Liver (tissue), 8 donors: ENCODE measurements at regions not wholly inside any gene's neighbourhood (a gene's known extent, or its start where the extent isn't known, plus 50 kb on each side); places are given as distances from the start of the nearest gene placed in this dataset.

Experiments used
- DNase-seq: peaks from one replicate; pipeline ENCODE4 v3.0.0-alpha.2; 2017; ENCODE audit warnings: low spot score
- H3K27ac ChIP-seq, 2 donors: one replicate each; pipeline ENCODE4 v1.7.0; 2013; ENCODE audit warnings: inconsistent platforms in 2 of 2, low read length in 2 of 2, control low read depth in 1 of 2, low read depth in 1 of 2, mild to moderate bottlenecking in 1 of 2
- H3K27me3 ChIP-seq, 4 donors: one replicate each; pipeline versions ENCODE4 v1.6.1 to v1.7.0; 2013; ENCODE audit warnings: low read length in 3 of 4, inconsistent platforms in 1 of 4, mild to moderate bottlenecking in 1 of 4, moderate library complexity in 1 of 4; ENCODE audit not compliant: control insufficient read depth in 4 of 4, insufficient read depth in 4 of 4
- H3K36me3 ChIP-seq, 4 donors: one replicate each; pipeline versions ENCODE4 v1.6.1 to v1.7.0; 2013; ENCODE audit warnings: low read length in 3 of 4, mild to moderate bottlenecking in 3 of 4, low read depth in 1 of 4, moderate library complexity in 1 of 4; ENCODE audit not compliant: control insufficient read depth in 4 of 4, insufficient read depth in 3 of 4
- H3K4me1 ChIP-seq, 4 donors: one replicate each; pipeline versions ENCODE4 v1.6.1 to v1.7.0; 2013; ENCODE audit warnings: low read length in 3 of 4, mild to moderate bottlenecking in 3 of 4, moderate library complexity in 1 of 4; ENCODE audit not compliant: control insufficient read depth in 4 of 4, insufficient read depth in 4 of 4
- H3K4me3 ChIP-seq, 3 donors: one replicate each; pipeline versions ENCODE4 v1.6.1 to v1.7.0; 2013; ENCODE audit warnings: low read length in 3 of 3, control low read depth in 1 of 3, low read depth in 1 of 3, mild to moderate bottlenecking in 1 of 3
- H3K9ac ChIP-seq, 2 donors: one replicate each; pipeline ENCODE4 v1.7.0; 2013; ENCODE audit warnings: low read length in 2 of 2, mild to moderate bottlenecking in 2 of 2, moderate library complexity in 2 of 2, control low read depth in 1 of 2, low read depth in 1 of 2
- H3K9me3 ChIP-seq, 4 donors: one replicate each; pipeline versions ENCODE4 v1.6.1 to v1.7.0; 2013; ENCODE audit warnings: low read length in 3 of 4; ENCODE audit not compliant: control insufficient read depth in 4 of 4
- ATF3 ChIP-seq: IDR thresholded peaks from 2 replicates; pipeline ENCODE4 v1.6.1; 2016; ENCODE audit warnings: antibody characterized with exemption
- CTCF ChIP-seq: fragments of 150-350 bp; IDR thresholded peaks from 2 replicates; pipeline ENCODE4 v1.5.1; 2017; ENCODE audit warnings: improper control_type of control experiment, low read depth, low read length; ENCODE audit not compliant: missing input control
- EGR1 ChIP-seq, 2 donors: IDR thresholded peaks; 2 replicates each; pipeline ENCODE4 v1.6.1; 2016 to 2018; ENCODE audit warnings: antibody characterized with exemption in 2 of 2, low read depth in 2 of 2
- FOXA1 ChIP-seq: IDR thresholded peaks from 2 replicates; pipeline ENCODE4 v1.6.1; 2016; ENCODE audit warnings: antibody characterized with exemption
- FOXA2 ChIP-seq: IDR thresholded peaks from 2 replicates; pipeline ENCODE4 v1.6.1; 2016; ENCODE audit warnings: antibody characterized with exemption
- GABPA ChIP-seq, 2 donors: IDR thresholded peaks in 1 of 2; conservative IDR thresholded peaks in 1 of 2; 2 replicates each; pipeline ENCODE4 v1.6.1; 2016; ENCODE audit warnings: antibody characterized with exemption in 2 of 2, mild to moderate bottlenecking in 1 of 2, moderate library complexity in 1 of 2
- HNF4A ChIP-seq, 2 donors: conservative IDR thresholded peaks; 2 replicates each; pipeline ENCODE4 v1.6.1; 2016; ENCODE audit warnings: antibody characterized with exemption in 2 of 2, mild to moderate bottlenecking in 2 of 2
- HNF4G ChIP-seq: IDR thresholded peaks from 2 replicates; pipeline ENCODE4 v1.6.1; 2016; ENCODE audit warnings: antibody characterized with exemption
- JUND ChIP-seq, 2 donors: IDR thresholded peaks; 2 replicates each; pipeline ENCODE4 v1.6.1; 2016; ENCODE audit warnings: antibody characterized with exemption in 2 of 2
- MAX ChIP-seq: IDR thresholded peaks from 2 replicates; pipeline ENCODE4 v1.6.1; 2016; ENCODE audit warnings: antibody characterized with exemption
- NR2F2 ChIP-seq: IDR thresholded peaks from 2 replicates; pipeline ENCODE4 v1.6.1; 2016; ENCODE audit warnings: antibody characterized with exemption
- RAD21 ChIP-seq, 2 donors: IDR thresholded peaks; 2 replicates each; pipeline ENCODE4 v1.6.1; 2016; ENCODE audit warnings: antibody characterized with exemption in 2 of 2, mild to moderate bottlenecking in 2 of 2
- REST ChIP-seq: IDR thresholded peaks from 2 replicates; pipeline ENCODE4 v1.6.1; 2016; ENCODE audit warnings: antibody characterized with exemption, mild to moderate bottlenecking
- RXRA ChIP-seq, 2 donors: IDR thresholded peaks; 2 replicates each; pipeline ENCODE4 v1.6.1; 2017 to 2018; ENCODE audit warnings: antibody characterized with exemption in 2 of 2, mild to moderate bottlenecking in 1 of 2
- SP1 ChIP-seq: IDR thresholded peaks from 2 replicates; pipeline ENCODE4 v1.6.1; 2018; ENCODE audit warnings: antibody characterized with exemption, mild to moderate bottlenecking
- TAF1 ChIP-seq: conservative IDR thresholded peaks from 2 replicates; pipeline ENCODE4 v1.6.1; 2016; ENCODE audit warnings: antibody characterized with exemption, mild to moderate bottlenecking
- YY1 ChIP-seq: IDR thresholded peaks from 2 replicates; pipeline ENCODE4 v1.6.1; 2016; ENCODE audit warnings: antibody characterized with exemption, mild to moderate bottlenecking
- ZBTB33 ChIP-seq: IDR thresholded peaks from 2 replicates; pipeline ENCODE4 v1.6.1; 2016; ENCODE audit warnings: antibody characterized with exemption
- WGBS: extraction: QIAGEN DNeasy Blood & Tissue Kit; methylation state at CpG from one replicate; pipeline ENCODE4 v1.1.7; 2013; 5-methylcytosine and 5-hydroxymethylcytosine counted together
- donor health status: healthy.
- donor health status: healthy.
- donor health status: healthy.
- donor health status: healthy.
- donor health status: healthy.

- H3K27me3 ChIP-seq, result peaks cover 0 to 4% (median 0%) of the 10 kb centered on the region in 4 donors
- no peak for TF ChIP-seq HNF4A (conservative IDR thresholded peaks at IDR 0.05)
- no peak for TF ChIP-seq MAX
- no peak for TF ChIP-seq TAF1
- TF ChIP-seq FOXA2, result no peak
- no peak for TF ChIP-seq ATF3
- no peak for TF ChIP-seq RXRA (IDR thresholded peaks at IDR 0.05)
- no peak for TF ChIP-seq SP1
- TF ChIP-seq RAD21 (IDR thresholded peaks at IDR 0.05), result no peak
- no peak for TF ChIP-seq CTCF
- TF ChIP-seq NR2F2, result no peak
- H3K27ac ChIP-seq, result no peak overlapping the region
- no peaks in the 10 kb centered on the region for H3K36me3 ChIP-seq
- H3K9ac ChIP-seq, result no peak overlapping the region
- no peak for DNase-seq
- 80% methylated on average over 8 of the region's 8 CpGs for WGBS
- no peaks in the 10 kb centered on the region for H3K4me1 ChIP-seq
- no peaks in the 10 kb centered on the region for H3K9me3 ChIP-seq
- H3K4me3 ChIP-seq, result no peak overlapping the region
Measured at GRCh38 chr5:99955962-99956361, 579.2 kb upstream of the FAM174A start.

- no peak overlapping the region for H3K27ac ChIP-seq
- TF ChIP-seq FOXA2 (no peak), TAF1 (no peak), RAD21 (IDR thresholded peaks at IDR 0.05) (no peak), MAX (no peak)
- no peak for DNase-seq
- no peaks in the 10 kb centered on the region for H3K9me3 ChIP-seq
- H3K36me3 ChIP-seq, result no peaks in the 10 kb centered on the region
- 83% methylated on average over 10 of the region's 10 CpGs for WGBS
- no peaks in the 10 kb centered on the region for H3K4me1 ChIP-seq
- H3K27me3 ChIP-seq, result peaks cover 0 to 4% (median 0%) of the 10 kb centered on the region in 4 donors
- no peak overlapping the region for H3K4me3 ChIP-seq
- H3K9ac ChIP-seq, result no peak overlapping the region
Measured at GRCh38 chr5:99955006-99955405, 580.2 kb upstream of the FAM174A start.

GRCh38 chr5:99949969-99950524 is 585.1 kb upstream of the FAM174A start:
- Histone ChIP-seq H3K27me3 (peaks cover 0 to 4% (median 0%) of the 10 kb centered on the region in 4 donors), H3K4me3 (no peak overlapping the region), H3K27ac (no peak overlapping the region), H3K4me1 (no peaks in the 10 kb centered on the region), H3K9ac (no peak overlapping the region), H3K36me3 (no peaks in the 10 kb centered on the region), H3K9me3 (no peaks in the 10 kb centered on the region)
- WGBS, result 78% methylated on average over 12 of the region's 12 CpGs
- no peak for DNase-seq
- TF ChIP-seq TAF1 (no peak), FOXA1 (no peak), HNF4G (no peak), SP1 (no peak), FOXA2 (no peak), EGR1 (IDR thresholded peaks at IDR 0.05; ENCODE audit: low read depth in 2 of 2) (no peak), MAX (no peak), NR2F2 (no peak), ATF3 (no peak), GABPA (IDR thresholded peaks at IDR 0.05 in 1 of 2, conservative IDR thresholded peaks at IDR 0.05 in 1 of 2) (no peak), HNF4A (conservative IDR thresholded peaks at IDR 0.05) (no peak), REST (no peak), JUND (IDR thresholded peaks at IDR 0.05) (no peak), RXRA (IDR thresholded peaks at IDR 0.05) (no peak), ZBTB33 (no peak), YY1 (no peak)
